ENCODE measurements at regions not wholly inside any gene's neighbourhood (a gene's known extent, or its start where the extent isn't known, plus 50 kb on each side); places are given as distances from the start of the nearest gene placed in this dataset.
A peak's percentile ranks its signal among the peaks of the same experiment; 100 is the strongest.
"Not testable (repeated sequence)": the region's sequence is repeated elsewhere in the genome, so short reads cannot be mapped to it uniquely, and the experiment has no call there.

- no peak for DNase-seq (ENCODE audit: low read depth)
- in situ Hi-C loops (cut with HindIII; ENCODE audit: low sequenced_read_pairs) = no loop called here
- H3K4me3 ChIP-seq (ENCODE audit: low read depth, low read length) = no peak overlapping the region
- TF ChIP-seq CTCF (IDR thresholded peaks at IDR 0.05; ENCODE audit: low read depth, low read length, missing control alignments) = no peak
Measured at GRCh38 chr2:39893616-39894015, 114.6 kb upstream of the THUMPD2 start.

GRCh38 chr2:39881948-39882347, 102.9 kb upstream of the THUMPD2 start:
- H3K4me3 ChIP-seq (ENCODE audit: low read depth, low read length) = no peak overlapping the region
- no peak for TF ChIP-seq CTCF (IDR thresholded peaks at IDR 0.05; ENCODE audit: low read depth, low read length, missing control alignments)
- no peak for DNase-seq (ENCODE audit: low read depth)
- in situ Hi-C loops (cut with HindIII; ENCODE audit: low sequenced_read_pairs) = no loop called here

GRCh38 chr2:39881494-39881893, 102.4 kb upstream of the THUMPD2 start:
- no peak for DNase-seq (ENCODE audit: low read depth)
- TF ChIP-seq CTCF (IDR thresholded peaks at IDR 0.05; ENCODE audit: low read depth, low read length, missing control alignments) = no peak
- in situ Hi-C loops (cut with HindIII; ENCODE audit: low sequenced_read_pairs) = no loop called here
- H3K4me3 ChIP-seq (ENCODE audit: low read depth, low read length) = no peak overlapping the region

GRCh38 chr2:39879001-39879400, 99.9 kb upstream of the THUMPD2 start:
- H3K4me3 ChIP-seq (ENCODE audit: low read depth, low read length); in situ Hi-C loops (cut with HindIII; ENCODE audit: low sequenced_read_pairs): not testable (repeated sequence)

GRCh38 chr2:39875914-39876267, 96.8 kb upstream of the THUMPD2 start:
- DNase-seq (ENCODE audit: low read depth) = no peak
- no peak for TF ChIP-seq CTCF (IDR thresholded peaks at IDR 0.05; ENCODE audit: low read depth, low read length, missing control alignments)
- in situ Hi-C loops (cut with HindIII; ENCODE audit: low sequenced_read_pairs) = no loop called here
- H3K4me3 ChIP-seq (ENCODE audit: low read depth, low read length) = no peak overlapping the region

More at GRCh38 chr2:39879001-39879400, 99.9 kb upstream of the THUMPD2 start:
- DNase-seq (ENCODE audit: low read depth) = not testable (repeated sequence)

- H3K4me3 ChIP-seq (ENCODE audit: low read depth, low read length) = no peak overlapping the region
- DNase-seq (ENCODE audit: low read depth) = peak; percentile 86
- in situ Hi-C loops (cut with HindIII; ENCODE audit: low sequenced_read_pairs) = no loop called here
- no peak for TF ChIP-seq CTCF (IDR thresholded peaks at IDR 0.05; ENCODE audit: low read depth, low read length, missing control alignments)
Measured at GRCh38 chr2:39875182-39875913, 96.3 kb upstream of the THUMPD2 start.

- TF ChIP-seq CTCF (IDR thresholded peaks at IDR 0.05; ENCODE audit: low read depth, low read length, missing control alignments) = no peak
- no peak for DNase-seq (ENCODE audit: low read depth)
- no peak overlapping the region for H3K4me3 ChIP-seq (ENCODE audit: low read depth, low read length)
- in situ Hi-C loops (cut with HindIII; ENCODE audit: low sequenced_read_pairs) = no loop called here
Measured at GRCh38 chr2:39874236-39874635, 95.2 kb upstream of the THUMPD2 start.
